H1 (cell line): ENCODE measurements at regions not wholly inside any gene's neighbourhood (a gene's known extent, or its start where the extent isn't known, plus 50 kb on each side); places are given as distances from the start of the nearest gene placed in this dataset.

Experiments
- CTCF ChIA-PET: fragments of 300-600 bp; sonication (Branson Sonifier 250); formaldehyde crosslinking; loops from one replicate; lab custom pipeline; 2021; ENCODE audit not compliant: partially characterized antibody; lab: Charles Lee
- POLR2A ChIA-PET: fragments of 300-600 bp; sonication (Branson Sonifier 250); formaldehyde crosslinking; loops from one replicate; lab custom pipeline; 2021; ENCODE audit warnings: inconsistent platforms; ENCODE audit not compliant: partially characterized antibody; lab: Charles Lee
- DNase-seq, 2 experiments: peaks; one replicate each; pipeline versions ENCODE4 v3.0.0 to v3.0.0-alpha.2; 2010 to 2022; ENCODE audit warnings: low spot score in 2 of 2, low read depth in 1 of 2, mixed read lengths in 1 of 2
- FAIRE-seq: peaks from 2 replicates; lab custom pipeline; 2011; peaks lifted over from hg19 to GRCh38; lab: Jason Lieb, UNC
- H2AFZ ChIP-seq: 2 replicates; pipeline ENCODE4 v1.8.1; 2012; ENCODE audit warnings: low read length, inconsistent platforms
- H2AK5ac ChIP-seq: 2 replicates; pipeline ENCODE4 v1.6.1; 2013; ENCODE audit warnings: low read depth, low read length
- H2BK120ac ChIP-seq: replicated peaks from 2 replicates; pipeline ENCODE3; 2013; ENCODE audit warnings: low read depth, low read length, inconsistent platforms
- H2BK12ac ChIP-seq: 2 replicates; pipeline ENCODE4 v1.6.1; 2013; ENCODE audit warnings: low read depth, low read length
- H2BK15ac ChIP-seq: 2 replicates; pipeline ENCODE4 v1.6.1; 2013; ENCODE audit warnings: low read length
- H2BK20ac ChIP-seq: 2 replicates; pipeline ENCODE4 v1.6.1; 2013; ENCODE audit warnings: low read length
- H2BK5ac ChIP-seq: 2 replicates; pipeline ENCODE4 v1.6.1; 2013; ENCODE audit warnings: low read depth, low read length
- H3K14ac ChIP-seq: 2 replicates; pipeline ENCODE4 v1.6.1; 2013; ENCODE audit warnings: inconsistent platforms; ENCODE audit not compliant: insufficient read length
- H3K18ac ChIP-seq: 2 replicates; pipeline ENCODE4 v1.6.1; 2013; ENCODE audit warnings: low read length; ENCODE audit errors: extremely low read depth
- H3K23ac ChIP-seq: 2 replicates; pipeline ENCODE4 v1.6.1; 2013; ENCODE audit warnings: inconsistent platforms; ENCODE audit not compliant: insufficient read length
- H3K23me2 ChIP-seq: 2 replicates; pipeline ENCODE4 v1.6.1; 2013; ENCODE audit warnings: low read depth, low read length
- H3K27ac ChIP-seq: 2 replicates; pipeline ENCODE4 v1.6.1; 2011; ENCODE audit warnings: low read depth, low read length, inconsistent platforms
- H3K27me3 ChIP-seq, 4 experiments: replicated peaks in 1 of 4; 1 replicate in 1 of 4; 2 replicates in 3 of 4; pipeline versions ENCODE4 v1.6.1 to v1.8.1; 2011 to 2013; ENCODE audit warnings: low read length in 3 of 4, mild to moderate bottlenecking in 3 of 4, inconsistent platforms in 2 of 4, mixed read lengths in 2 of 4, moderate library complexity in 1 of 4; ENCODE audit not compliant: control insufficient read depth in 3 of 4, insufficient read depth in 3 of 4; ENCODE audit errors: extremely low read depth in 1 of 4
- H3K36me3 ChIP-seq, 4 experiments: 2 replicates each; pipeline versions ENCODE4 v1.6.1 to v1.8.1; 2011 to 2013; ENCODE audit warnings: mild to moderate bottlenecking in 4 of 4, low read length in 3 of 4, moderate library complexity in 2 of 4, control low read depth in 1 of 4, inconsistent platforms in 1 of 4; ENCODE audit not compliant: insufficient read depth in 4 of 4, control insufficient read depth in 2 of 4
- H3K4ac ChIP-seq: replicated peaks from 2 replicates; pipeline ENCODE3; 2013; ENCODE audit warnings: low read length, low read depth, mixed read lengths, inconsistent platforms; ENCODE audit not compliant: insufficient read length
- H3K4me1 ChIP-seq, 4 experiments: replicated peaks in 1 of 4; 1 replicate in 1 of 4; 2 replicates in 3 of 4; pipeline versions ENCODE4 v1.6.1 to v1.8.1; 2011 to 2013; ENCODE audit warnings: low read length in 3 of 4, inconsistent platforms in 2 of 4, mixed read lengths in 1 of 4; ENCODE audit not compliant: insufficient read depth in 4 of 4, control insufficient read depth in 3 of 4
- H3K4me2 ChIP-seq, 2 experiments: 2 replicates each; pipeline versions ENCODE4 v1.6.1 to v1.8.1; 2011 to 2013; ENCODE audit warnings: low read depth in 2 of 2, low read length in 2 of 2, control low read depth in 1 of 2, inconsistent platforms in 1 of 2, mild to moderate bottlenecking in 1 of 2; ENCODE audit not compliant: insufficient read depth in 1 of 2
- H3K4me3 ChIP-seq, 4 experiments: fragments of 200-600, 300-600 bp in 1 of 4; sonication (generic), shearing (Covaris generic), sonication (Bioruptor Twin) in 1 of 4; 2 replicates each; pipeline versions ENCODE4 v1.5.1 to v1.8.1; 2011 to 2016; ENCODE audit warnings: low read length in 4 of 4, low read depth in 3 of 4, control low read depth in 2 of 4, inconsistent platforms in 2 of 4, mild to moderate bottlenecking in 2 of 4, mixed read lengths in 1 of 4, moderate library complexity in 1 of 4; ENCODE audit not compliant: insufficient read depth in 2 of 4; ENCODE audit errors: extremely low read depth in 1 of 4
- H3K56ac ChIP-seq: replicated peaks from 2 replicates; pipeline ENCODE3; 2013; ENCODE audit warnings: low read depth, mild to moderate bottlenecking, mixed read lengths, low read length, inconsistent platforms; ENCODE audit not compliant: insufficient read length
- H3K79me1 ChIP-seq: 2 replicates; pipeline ENCODE4 v1.6.1; 2013; ENCODE audit warnings: low read depth, low read length, control low read depth
- H3K79me2 ChIP-seq, 2 experiments: 2 replicates each; pipeline versions ENCODE4 v1.6.1 to v1.8.1; 2012 to 2013; ENCODE audit warnings: low read length in 2 of 2, mild to moderate bottlenecking in 2 of 2, inconsistent platforms in 1 of 2; ENCODE audit not compliant: insufficient read depth in 2 of 2, control insufficient read depth in 1 of 2
- H3K9ac ChIP-seq, 4 experiments: replicated peaks in 1 of 4; 1 replicate in 1 of 4; 2 replicates in 3 of 4; pipeline versions ENCODE4 v1.6.1 to v1.8.1; 2011 to 2013; ENCODE audit warnings: low read depth in 3 of 4, low read length in 3 of 4, control low read depth in 2 of 4, mild to moderate bottlenecking in 2 of 4, moderate library complexity in 2 of 4, inconsistent platforms in 1 of 4; ENCODE audit errors: extremely low read depth in 1 of 4
- H3K9me3 ChIP-seq, 2 experiments: 2 replicates each; pipeline versions ENCODE4 v1.6.1 to v1.8.1; 2012 to 2013; ENCODE audit warnings: mild to moderate bottlenecking in 2 of 2, moderate library complexity in 2 of 2, control low read depth in 1 of 2, inconsistent platforms in 1 of 2, low read depth in 1 of 2, low read length in 1 of 2, mixed read lengths in 1 of 2; ENCODE audit not compliant: insufficient read depth in 2 of 2
- H4K20me1 ChIP-seq, 2 experiments: replicated peaks in 1 of 2; 2 replicates each; pipeline versions ENCODE3 to v1.8.1; 2011 to 2013; ENCODE audit warnings: inconsistent platforms in 2 of 2, low read length in 2 of 2, mild to moderate bottlenecking in 1 of 2; ENCODE audit not compliant: insufficient read depth in 2 of 2, control insufficient read depth in 1 of 2
- H4K5ac ChIP-seq: 2 replicates; pipeline ENCODE4 v1.6.1; 2013; ENCODE audit warnings: low read length, low read depth, mixed read lengths, inconsistent platforms; ENCODE audit not compliant: insufficient read length
- H4K8ac ChIP-seq: 2 replicates; pipeline ENCODE4 v1.8.0; 2013; ENCODE audit warnings: mild to moderate bottlenecking, moderate library complexity, low read length, inconsistent platforms; ENCODE audit not compliant: insufficient read depth; ENCODE audit errors: extremely low read depth
- H4K91ac ChIP-seq: replicated peaks from 2 replicates; pipeline ENCODE3; 2013; ENCODE audit warnings: low read length, mixed read lengths, inconsistent platforms; ENCODE audit not compliant: insufficient read length
- GABPA ChIP-seq: IDR thresholded peaks from 2 replicates; pipeline ENCODE4 v1.6.1; 2011; ENCODE audit warnings: mild to moderate bottlenecking, low read length, moderate library complexity, borderline replicate concordance; ENCODE audit not compliant: insufficient read depth
- KDM4A ChIP-seq: IDR thresholded peaks from one replicate; pipeline ENCODE4 v1.7.1; 2012; ENCODE audit warnings: low read depth, mild to moderate bottlenecking, moderate library complexity, low read length, inconsistent platforms; ENCODE audit not compliant: severe bottlenecking
- NRF1 ChIP-seq: IDR thresholded peaks from 2 replicates; pipeline ENCODE4 v1.6.1; 2011; ENCODE audit warnings: mild to moderate bottlenecking, low read depth, low read length, improper control_type of control experiment
- POLR2AphosphoS5 ChIP-seq: IDR thresholded peaks from 2 replicates; pipeline ENCODE4 v1.6.1; 2011; ENCODE audit warnings: low read depth, low read length
- SAP30 ChIP-seq: fragments of 300-600 bp; sonication (generic); IDR thresholded peaks from 2 replicates; pipeline ENCODE4 v1.7.1; 2012; ENCODE audit warnings: low read length, moderate library complexity, mild to moderate bottlenecking, inconsistent platforms; ENCODE audit not compliant: insufficient read depth, insufficient replicate concordance
- SIX5 ChIP-seq: IDR thresholded peaks from 2 replicates; pipeline ENCODE4 v1.6.1; 2011; ENCODE audit warnings: mild to moderate bottlenecking, low read depth, low read length
- SP4 ChIP-seq: IDR thresholded peaks from 2 replicates; pipeline ENCODE4 v1.6.1; 2012; ENCODE audit warnings: low read length, inconsistent platforms

GRCh38 chr4:66160606-66161005 lies 490.3 kb upstream of the EPHA5 start (continued):
- TF ChIP-seq GABPA, result no peak

DNA sequence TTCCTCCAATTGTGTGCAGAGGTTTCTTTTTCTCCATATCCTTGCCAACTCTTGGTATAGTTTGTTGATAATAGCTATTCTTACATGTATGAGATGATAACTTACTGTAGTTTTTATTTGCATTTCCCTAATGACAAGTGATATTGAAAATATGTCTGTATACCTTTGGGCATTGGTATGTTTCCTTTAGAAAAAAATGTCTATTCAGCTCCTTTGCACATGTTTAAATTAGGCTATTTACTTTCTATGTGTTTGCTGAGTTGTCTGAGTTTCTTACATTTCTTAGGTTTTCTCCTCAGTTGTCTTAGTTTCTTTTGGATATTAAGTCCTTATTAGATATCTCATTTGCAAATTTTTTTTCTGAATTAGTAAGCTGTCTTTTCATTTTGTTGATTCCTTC lies 487.3 kb upstream of the EPHA5 start:
- no peak overlapping the region for H2BK5ac ChIP-seq
- no peaks in the 10 kb centered on the region for H3K23me2 ChIP-seq
- H4K91ac ChIP-seq, result no peak overlapping the region
- H2AFZ ChIP-seq, result no peak overlapping the region
- H4K5ac ChIP-seq, result no peak overlapping the region
- no peak overlapping the region for H2AK5ac ChIP-seq
- no peak for DNase-seq
- H3K9me3 ChIP-seq, result no peaks in the 10 kb centered on the region; a peak in 1 of 4 replicates
- no peak overlapping the region for H2BK15ac ChIP-seq
- H2BK12ac ChIP-seq, result no peak overlapping the region
- H3K4me3 ChIP-seq, result no peak overlapping the region
- no peaks in the 10 kb centered on the region for H4K20me1 ChIP-seq
- no peak overlapping the region for H3K27ac ChIP-seq
- ChIA-PET CTCF (interaction anchor here (0.5 to 0.6 kb wide), 2 partner anchors 679 to 1149 kb away, joined by 3 read pairs; no protein-coding TSS in a partner anchor), POLR2A (no interaction called here)
- no peak overlapping the region for H3K4me2 ChIP-seq
- no peaks in the 10 kb centered on the region for H3K36me3 ChIP-seq
- no peak overlapping the region for H2BK20ac ChIP-seq
- H2BK120ac ChIP-seq, result no peak overlapping the region
- H3K4me1 ChIP-seq, result no peaks in the 10 kb centered on the region
- H3K56ac ChIP-seq, result no peak overlapping the region
- H3K79me1 ChIP-seq, result no peaks in the 10 kb centered on the region
- H3K18ac ChIP-seq, result no peak overlapping the region
- H3K79me2 ChIP-seq, result no peaks in the 10 kb centered on the region
- FAIRE-seq, result no peak
- no peaks in the 10 kb centered on the region for H3K27me3 ChIP-seq
- no peak overlapping the region for H3K14ac ChIP-seq
- no peak overlapping the region for H4K8ac ChIP-seq
- H3K9ac ChIP-seq, result no peak overlapping the region
- no peak overlapping the region for H3K4ac ChIP-seq
- H3K23ac ChIP-seq, result no peak overlapping the region
- TF ChIP-seq SAP30 (no peak), KDM4A (no peak), POLR2AphosphoS5 (no peak), SP4 (no peak), NRF1 (no peak), SIX5 (no peak)
